ENCODE measurements at regions not wholly inside any gene's neighbourhood (a gene's known extent, or its start where the extent isn't known, plus 50 kb on each side); places are given as distances from the start of the nearest gene placed in this dataset.
A peak's percentile ranks its signal among the peaks of the same experiment; 100 is the strongest.

DNA sequence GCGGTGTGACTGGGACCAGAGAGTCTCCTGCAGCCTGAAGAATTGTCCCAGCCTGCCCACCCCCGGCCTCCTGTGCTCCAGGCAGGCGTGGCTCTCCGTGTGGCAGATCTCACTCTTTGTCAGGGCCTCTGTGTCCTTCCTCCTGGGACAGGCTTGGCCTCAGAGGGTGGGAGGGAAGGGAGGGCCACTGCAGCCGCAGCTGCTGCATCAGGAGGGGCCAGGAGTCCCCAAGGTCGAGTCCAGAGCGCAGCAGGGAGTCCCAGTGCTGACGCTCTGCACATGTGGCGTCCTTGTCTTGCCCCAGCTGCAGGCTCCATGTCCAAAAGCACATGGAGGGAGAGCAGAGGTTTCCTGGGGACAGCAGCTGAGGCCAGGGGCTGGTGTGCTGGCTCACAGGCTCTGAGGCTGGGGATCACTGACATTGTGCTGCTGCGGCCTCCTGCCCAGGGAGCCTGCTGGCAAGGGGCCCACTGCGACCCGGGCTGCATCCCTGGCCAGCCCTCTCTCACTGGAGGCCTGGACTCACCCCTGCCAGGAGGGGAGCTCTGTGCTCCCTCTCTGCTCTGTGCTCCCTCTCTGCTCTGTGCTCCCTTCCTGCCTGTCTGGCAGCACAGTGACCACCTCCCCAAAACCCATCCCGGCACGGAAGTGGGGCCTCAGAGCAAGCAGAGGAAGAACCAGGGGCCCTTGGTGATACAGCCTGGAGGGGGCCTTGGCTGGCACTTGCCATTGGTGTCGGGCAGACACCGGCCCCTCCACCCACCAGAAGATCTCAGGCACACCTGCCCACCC is 114.6 kb upstream of the RET start:
- TF ChIP-seq, protein P1, sequence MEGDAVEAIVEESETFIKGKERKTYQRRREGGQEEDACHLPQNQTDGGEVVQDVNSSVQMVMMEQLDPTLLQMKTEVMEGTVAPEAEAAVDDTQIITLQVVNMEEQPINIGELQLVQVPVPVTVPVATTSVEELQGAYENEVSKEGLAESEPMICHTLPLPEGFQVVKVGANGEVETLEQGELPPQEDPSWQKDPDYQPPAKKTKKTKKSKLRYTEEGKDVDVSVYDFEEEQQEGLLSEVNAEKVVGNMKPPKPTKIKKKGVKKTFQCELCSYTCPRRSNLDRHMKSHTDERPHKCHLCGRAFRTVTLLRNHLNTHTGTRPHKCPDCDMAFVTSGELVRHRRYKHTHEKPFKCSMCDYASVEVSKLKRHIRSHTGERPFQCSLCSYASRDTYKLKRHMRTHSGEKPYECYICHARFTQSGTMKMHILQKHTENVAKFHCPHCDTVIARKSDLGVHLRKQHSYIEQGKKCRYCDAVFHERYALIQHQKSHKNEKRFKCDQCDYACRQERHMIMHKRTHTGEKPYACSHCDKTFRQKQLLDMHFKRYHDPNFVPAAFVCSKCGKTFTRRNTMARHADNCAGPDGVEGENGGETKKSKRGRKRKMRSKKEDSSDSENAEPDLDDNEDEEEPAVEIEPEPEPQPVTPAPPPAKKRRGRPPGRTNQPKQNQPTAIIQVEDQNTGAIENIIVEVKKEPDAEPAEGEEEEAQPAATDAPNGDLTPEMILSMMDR (IDR thresholded peaks at IDR 0.05; ENCODE audit: low read depth, low read length), result no peak
- peak; percentile 34 for TF ChIP-seq POLR2A (IDR thresholded peaks at IDR 0.05; ENCODE audit: extremely low read depth, insufficient read length)
- TF ChIP-seq, protein P2, sequence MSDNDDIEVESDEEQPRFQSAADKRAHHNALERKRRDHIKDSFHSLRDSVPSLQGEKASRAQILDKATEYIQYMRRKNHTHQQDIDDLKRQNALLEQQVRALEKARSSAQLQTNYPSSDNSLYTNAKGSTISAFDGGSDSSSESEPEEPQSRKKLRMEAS (IDR thresholded peaks at IDR 0.05; ENCODE audit: low read depth, low read length), result peak; percentile 92
- TF ChIP-seq MYC (IDR thresholded peaks at IDR 0.05; ENCODE audit: low read depth, low read length), result peak; percentile 93
